GM19023 (cell line): ENCODE measurements at regions not wholly inside any gene's neighbourhood (a gene's known extent, or its start where the extent isn't known, plus 50 kb on each side); places are given as distances from the start of the nearest gene placed in this dataset.
"Not testable (repeated sequence)": the region's sequence is repeated elsewhere in the genome, so short reads cannot be mapped to it uniquely, and the experiment has no call there.

ENCODE experiments used
- ATAC-seq: cut with Tn5 transposase; IDR thresholded peaks from one replicate; pipeline ENCODE4 v1.9.1; 2021; ENCODE audit warnings: mild to moderate bottlenecking, moderate library complexity; ENCODE audit not compliant: unreplicated experiment

GRCh38 chr3:174442302-174442682 lies 416.8 kb upstream of the NAALADL2 start:
- ATAC-seq: no peak

DNA sequence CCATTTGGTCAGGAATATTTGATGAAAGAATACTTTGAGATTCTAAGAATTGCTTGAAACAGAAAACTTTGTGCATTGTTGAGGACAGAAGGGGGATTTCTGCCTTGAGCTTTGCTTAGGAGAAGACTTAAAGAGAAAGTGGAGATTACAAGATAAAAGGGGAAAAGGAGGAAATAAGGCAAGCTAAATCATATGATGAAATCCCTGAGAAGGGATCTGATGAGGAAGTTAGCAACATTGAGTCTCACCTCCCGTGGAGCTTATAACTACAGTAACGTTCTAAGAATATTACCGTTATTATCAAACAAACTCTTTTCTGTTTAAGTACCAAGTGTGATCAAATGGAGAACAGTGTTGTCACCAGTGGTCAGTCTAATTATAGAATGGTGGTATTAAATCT lies 414.7 kb upstream of the NAALADL2 start:
- no peak for ATAC-seq

DNA sequence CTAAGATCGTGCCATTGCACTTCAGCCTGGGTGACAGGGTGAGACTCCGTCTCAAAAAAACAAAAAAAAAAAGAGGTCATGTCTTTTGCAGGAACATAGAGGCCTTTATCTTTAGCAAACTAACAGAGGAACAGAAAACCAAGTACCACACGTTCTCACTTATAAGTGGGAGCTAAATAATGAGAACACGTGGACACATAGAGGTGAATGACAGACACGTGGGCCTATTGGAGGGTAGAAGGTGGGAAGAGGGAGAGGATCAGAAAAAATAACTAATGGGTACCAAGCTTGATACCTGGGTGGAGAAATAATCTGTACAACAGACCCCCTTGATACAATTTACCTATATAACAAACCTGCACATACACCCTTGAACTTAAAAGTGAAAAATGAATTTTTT lies 401.4 kb upstream of the NAALADL2 start:
- ATAC-seq: no peak

- ATAC-seq: no peak
These were observed 398.3 kb upstream of the NAALADL2 start for GRCh38 chr3:174460831-174461230.

GRCh38 chr3:174462916-174463315 lies 396.2 kb upstream of the NAALADL2 start:
- no peak for ATAC-seq

GRCh38 chr3:174465177-174465576 lies 394.0 kb upstream of the NAALADL2 start:
- ATAC-seq: no peak

- ATAC-seq: no peak
These were observed 392.6 kb upstream of the NAALADL2 start for GRCh38 chr3:174466471-174467054.

- ATAC-seq: no peak
These were observed 381.6 kb upstream of the NAALADL2 start for GRCh38 chr3:174477491-174477890.

GRCh38 chr3:174480767-174481166 lies 378.4 kb upstream of the NAALADL2 start:
- ATAC-seq: no peak

DNA sequence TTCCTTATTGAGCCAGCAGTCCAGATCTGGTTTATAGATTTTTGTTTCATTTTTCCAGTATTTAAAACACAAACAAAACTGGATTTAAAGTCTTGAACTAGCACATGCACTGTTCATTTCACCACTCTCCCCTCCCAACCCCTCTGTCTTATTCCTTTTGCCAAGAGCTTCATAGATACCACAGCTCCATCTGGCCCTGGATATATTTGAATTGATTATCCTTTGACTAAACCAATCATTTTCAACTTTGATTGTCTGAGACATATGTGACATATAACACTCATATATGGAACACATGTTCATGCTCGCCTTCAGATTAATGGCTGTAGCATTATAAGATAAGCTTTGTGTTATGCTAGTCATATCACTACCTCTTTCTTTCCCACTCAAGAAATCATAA lies 376.6 kb upstream of the NAALADL2 start:
- no peak for ATAC-seq

DNA sequence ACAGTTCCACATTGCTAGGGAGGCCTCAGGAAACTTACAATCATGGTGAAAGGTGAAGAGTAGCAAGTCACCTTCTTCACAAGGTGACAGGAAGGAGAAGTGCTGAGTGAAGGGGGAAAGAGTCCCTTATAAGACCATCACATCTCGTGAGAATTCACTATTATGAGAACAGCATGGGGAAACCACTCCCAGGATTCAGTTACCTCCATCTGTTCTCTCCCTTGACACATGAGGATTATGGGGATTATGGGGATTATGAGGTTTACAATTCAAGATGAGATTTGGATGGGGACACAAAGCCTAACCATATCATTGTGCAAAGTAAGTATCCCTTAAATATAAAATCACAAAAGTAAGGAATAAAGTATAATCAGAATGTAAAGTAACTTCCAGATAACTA lies 375.9 kb upstream of the NAALADL2 start:
- ATAC-seq: no peak

- not testable (repeated sequence) for ATAC-seq
These were observed 375.3 kb upstream of the NAALADL2 start for GRCh38 chr3:174483856-174484255.

DNA sequence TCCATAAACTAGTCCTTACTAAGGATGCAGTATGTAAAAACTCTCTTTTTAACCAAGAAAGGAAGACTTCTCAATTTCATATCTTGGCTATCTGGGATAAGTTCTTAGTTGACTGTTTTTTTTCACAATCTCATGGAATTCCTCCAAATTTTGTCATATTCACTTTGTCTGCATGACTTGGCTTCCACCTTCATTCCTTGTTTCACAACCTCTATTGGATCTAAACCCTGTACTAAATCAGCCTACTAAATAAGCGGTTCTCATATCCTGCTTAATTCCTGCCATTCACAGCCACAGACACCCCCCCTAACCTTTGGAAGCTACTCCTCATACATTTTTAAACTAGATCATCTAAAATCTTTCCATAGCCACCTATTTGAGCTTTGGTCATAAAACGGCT lies 370.6 kb upstream of the NAALADL2 start:
- ATAC-seq: no peak

- ATAC-seq: no peak
These were observed 363.8 kb upstream of the NAALADL2 start for GRCh38 chr3:174495311-174495710.

DNA sequence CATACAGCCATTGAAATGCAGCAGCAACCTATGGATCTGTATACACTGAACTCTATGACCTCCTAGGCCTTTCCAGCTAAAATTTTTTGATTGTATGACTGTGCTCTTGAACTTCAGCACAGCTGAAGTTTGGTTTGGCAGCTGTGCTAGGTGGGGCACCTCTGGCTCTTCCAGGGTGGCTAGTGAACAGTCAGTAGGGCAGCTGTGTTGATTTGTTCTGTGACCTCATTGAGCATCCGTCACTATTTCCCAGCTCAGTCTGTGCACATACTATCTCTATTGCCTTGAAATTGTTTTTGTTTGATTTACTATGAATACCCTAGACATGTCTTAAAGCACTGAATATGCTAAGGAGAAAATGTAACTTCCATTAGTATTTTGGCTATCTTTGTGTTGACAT lies 363.2 kb upstream of the NAALADL2 start:
- ATAC-seq: no peak

DNA sequence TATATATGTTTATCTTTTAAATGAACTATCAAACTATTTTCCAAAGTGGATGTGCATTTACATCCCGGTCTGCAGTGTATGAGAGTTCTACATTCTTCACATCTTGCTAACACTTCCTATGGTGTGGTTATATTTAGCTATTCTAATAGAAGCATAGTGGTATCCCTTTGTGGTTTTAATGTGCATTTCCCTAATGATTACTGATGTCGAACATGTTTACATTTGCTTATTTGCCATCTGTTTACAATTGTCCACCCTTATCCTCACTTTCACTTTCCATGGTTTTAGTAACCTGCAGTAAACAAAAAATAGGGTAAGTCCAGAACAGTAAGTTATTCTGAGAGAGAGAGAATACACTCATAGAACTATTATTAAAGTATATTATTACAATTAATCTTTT lies 360.5 kb upstream of the NAALADL2 start:
- no peak for ATAC-seq

DNA sequence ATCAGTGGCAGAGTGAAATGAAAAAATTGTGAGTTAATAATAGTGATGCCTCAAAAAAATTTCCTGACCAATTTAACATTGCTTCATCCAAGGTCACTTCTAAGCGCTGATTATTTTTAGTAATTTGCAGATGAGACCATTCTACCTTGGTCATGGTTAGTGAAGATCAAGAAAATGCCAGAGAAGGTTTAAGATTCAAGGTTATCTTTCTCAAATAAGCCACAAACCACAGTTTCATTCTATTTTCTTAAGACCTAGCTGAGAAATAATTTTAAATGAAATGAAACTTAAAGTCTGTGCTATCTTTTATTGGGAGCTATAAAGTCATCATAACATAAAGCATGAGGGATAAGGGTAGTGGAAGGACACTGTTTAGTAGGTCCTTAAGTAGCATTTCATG lies 353.9 kb upstream of the NAALADL2 start:
- no peak for ATAC-seq

- ATAC-seq: no peak
These were observed 334.9 kb upstream of the NAALADL2 start for GRCh38 chr3:174524203-174524602.

DNA sequence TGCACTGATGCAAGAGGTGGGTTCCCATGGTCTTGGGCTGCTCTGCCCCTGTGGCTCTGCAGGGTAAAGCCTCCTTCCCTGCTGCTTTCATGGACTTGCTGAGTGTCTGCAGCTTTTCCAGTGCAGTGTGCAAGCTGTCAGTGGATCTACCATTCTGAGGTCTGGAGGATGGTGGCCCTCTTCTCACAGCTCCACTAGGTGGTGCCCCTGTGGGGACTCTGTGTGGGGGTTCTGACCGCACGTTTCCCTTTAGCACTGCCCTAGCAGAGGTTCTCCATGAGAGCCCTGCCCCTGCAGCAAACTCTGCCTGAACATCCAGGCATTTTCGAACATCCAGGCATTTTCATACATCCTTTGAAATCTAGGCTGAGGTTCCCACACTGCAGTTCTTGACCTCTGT lies 329.8 kb upstream of the NAALADL2 start:
- no peak for ATAC-seq

DNA sequence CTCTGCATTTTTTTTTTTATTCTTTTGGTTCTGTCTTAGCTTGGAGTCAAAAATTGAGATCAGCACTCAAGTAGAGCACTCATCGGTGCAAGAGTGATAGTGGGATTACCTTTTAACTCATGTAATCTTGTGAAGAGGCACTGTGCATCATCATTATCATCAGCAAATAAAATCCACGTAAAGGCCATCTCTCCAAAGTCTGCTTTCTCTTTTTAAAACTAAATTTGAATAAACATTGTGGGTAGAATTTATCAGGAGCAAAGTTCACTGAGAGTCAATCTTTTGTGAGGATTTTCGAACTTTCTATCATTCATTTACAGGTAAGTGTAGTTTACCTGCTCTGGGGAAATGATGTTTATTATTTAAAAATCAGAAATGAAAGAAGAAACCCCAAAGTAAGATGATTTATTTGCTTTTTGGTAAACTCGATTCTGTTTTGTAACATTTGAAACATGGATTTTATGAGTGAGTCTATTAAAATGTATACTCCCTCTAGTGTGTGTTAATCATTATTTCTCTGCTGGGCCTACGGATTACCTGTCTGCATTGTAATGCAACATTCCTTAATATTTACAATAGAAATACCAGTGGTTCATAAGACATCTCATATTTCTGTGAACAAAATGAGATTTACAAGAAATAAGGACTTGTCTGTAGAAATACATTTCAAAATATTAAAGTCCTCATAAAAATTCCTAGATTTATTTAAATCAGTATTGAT lies 327.7 kb upstream of the NAALADL2 start:
- ATAC-seq: no peak

GRCh38 chr3:174532216-174532615 lies 326.9 kb upstream of the NAALADL2 start:
- ATAC-seq: no peak

- no peak for ATAC-seq
These were observed 326.4 kb upstream of the NAALADL2 start for GRCh38 chr3:174532776-174533175.

- no peak for ATAC-seq
These were observed 325.8 kb upstream of the NAALADL2 start for GRCh38 chr3:174533286-174533685.
